Activated CD8-positive, alpha-beta T cell treated with anti-CD3 and anti-CD28 coated beads for 36 hours (primary cell): ENCODE measurements at regions not wholly inside any gene's neighbourhood (a gene's known extent, or its start where the extent isn't known, plus 50 kb on each side); places are given as distances from the start of the nearest gene placed in this dataset.

Experiments used
- ATAC-seq: fragments of 200-7000 bp; cut with Tn5 transposase; one replicate; pipeline ENCODE4 v1.10.0; 2021; ENCODE audit warnings: mild to moderate bottlenecking, moderate library complexity
- CTCF ChIA-PET: fragments of 350-600 bp; sonication (Branson Sonifier 250); formaldehyde crosslinking; loops from one replicate; lab custom pipeline; 2021; ENCODE audit warnings: antibody characterized with exemption; lab: Charles Lee
- POLR2A ChIA-PET: fragments of 350-600 bp; sonication (Branson Sonifier 250); formaldehyde crosslinking; loops from one replicate; lab custom pipeline; 2021; ENCODE audit warnings: antibody characterized with exemption; lab: Charles Lee
- DNase-seq: peaks from one replicate; pipeline ENCODE4 v3.0.0-alpha.2; 2020
- H3K27ac Mint-ChIP-seq: one replicate; pipeline ENCODE4 v1.8.0; 2021; ENCODE audit warnings: mild to moderate bottlenecking, mixed read lengths
- H3K27me3 Mint-ChIP-seq: one replicate; pipeline ENCODE4 v1.8.0; 2021; ENCODE audit warnings: mixed read lengths
- H3K36me3 Mint-ChIP-seq: one replicate; pipeline ENCODE4 v1.8.0; 2021; ENCODE audit warnings: low read depth, mixed read lengths
- H3K4me1 Mint-ChIP-seq: one replicate; pipeline ENCODE4 v1.8.0; 2021; ENCODE audit warnings: low read depth, mixed read lengths
- H3K4me3 Mint-ChIP-seq: one replicate; pipeline ENCODE4 v1.8.0; 2021; ENCODE audit warnings: mild to moderate bottlenecking, moderate library complexity, mixed read lengths
- H3K9me3 Mint-ChIP-seq: one replicate; pipeline ENCODE4 v1.8.0; 2021; ENCODE audit warnings: mixed read lengths
- CTCF ChIP-seq: fragments of 200-600 bp; IDR thresholded peaks from one replicate; pipeline ENCODE4 v1.8.0; 2022; ENCODE audit warnings: antibody characterized with exemption, mild to moderate bottlenecking
- intact Hi-C: fragments of 100-400 bp; cut with micrococcal nuclease; formaldehyde crosslinking; loops from one replicate; pipeline ENCODE4 v1.10.0; 2022

GRCh38 chr6:55669028-55669427 is 90.0 kb upstream of the HMGCLL1 start:
- H3K4me1 Mint-ChIP-seq = no peaks in the 10 kb centered on the region
- no peak for TF ChIP-seq CTCF
- no peak overlapping the region for H3K4me3 Mint-ChIP-seq
- H3K9me3 Mint-ChIP-seq = peaks cover 2% of the 10 kb centered on the region
- no peaks in the 10 kb centered on the region for H3K36me3 Mint-ChIP-seq
- no peaks in the 10 kb centered on the region for H3K27me3 Mint-ChIP-seq
- no peak for ATAC-seq
- H3K27ac Mint-ChIP-seq = no peak overlapping the region
- CTCF ChIA-PET = no interaction called here
- DNase-seq = no peak
- POLR2A ChIA-PET = no interaction called here
- intact Hi-C loops = no loop called here

- ChIA-PET POLR2A (no interaction called here), CTCF (interaction anchor here (1.2 kb wide), 1 partner anchor 9 kb away, joined by 3 read pairs; no protein-coding TSS in a partner anchor)
- Mint-ChIP-seq H3K27ac (no peak overlapping the region), H3K27me3 (no peaks in the 10 kb centered on the region), H3K9me3 (peaks cover 2% of the 10 kb centered on the region), H3K4me3 (no peak overlapping the region), H3K4me1 (no peaks in the 10 kb centered on the region), H3K36me3 (no peaks in the 10 kb centered on the region)
- ATAC-seq (no peak), DNase-seq (no peak)
- intact Hi-C loops = no loop called here
- TF ChIP-seq CTCF = no peak
Measured at GRCh38 chr6:55668591-55668990, 89.6 kb upstream of the HMGCLL1 start.

GRCh38 chr6:55667341-55667740 is 88.3 kb upstream of the HMGCLL1 start:
- intact Hi-C loops = no loop called here
- Mint-ChIP-seq H3K9me3 (peaks cover 8% of the 10 kb centered on the region), H3K4me3 (no peak overlapping the region), H3K27ac (no peak overlapping the region), H3K36me3 (no peaks in the 10 kb centered on the region), H3K27me3 (no peaks in the 10 kb centered on the region), H3K4me1 (no peaks in the 10 kb centered on the region)
- CTCF ChIA-PET = interaction anchor here (1.2 kb wide), 1 partner anchor 11 kb away, joined by 3 read pairs; no protein-coding TSS in a partner anchor
- ATAC-seq = no peak
- DNase-seq = no peak
- POLR2A ChIA-PET = no interaction called here
- TF ChIP-seq CTCF = no peak

GRCh38 chr6:55666606-55667225 is 87.7 kb upstream of the HMGCLL1 start:
- ATAC-seq = no peak
- no peaks in the 10 kb centered on the region for H3K4me1 Mint-ChIP-seq
- intact Hi-C loops = no loop called here
- no peak overlapping the region for H3K4me3 Mint-ChIP-seq
- no peaks in the 10 kb centered on the region for H3K27me3 Mint-ChIP-seq
- ChIA-PET POLR2A (no interaction called here), CTCF (no interaction called here)
- H3K27ac Mint-ChIP-seq = no peak overlapping the region
- no peak for TF ChIP-seq CTCF
- peaks cover 8% of the 10 kb centered on the region for H3K9me3 Mint-ChIP-seq
- no peak for DNase-seq
- H3K36me3 Mint-ChIP-seq = no peaks in the 10 kb centered on the region

GRCh38 chr6:55666037-55666436 is 87.0 kb upstream of the HMGCLL1 start:
- ChIA-PET POLR2A (no interaction called here), CTCF (no interaction called here)
- no peaks in the 10 kb centered on the region for H3K4me1 Mint-ChIP-seq
- no peak for TF ChIP-seq CTCF
- no peak overlapping the region for H3K4me3 Mint-ChIP-seq
- ATAC-seq = no peak
- no peak for DNase-seq
- no peak overlapping the region for H3K27ac Mint-ChIP-seq
- H3K9me3 Mint-ChIP-seq = peaks cover 11% of the 10 kb centered on the region
- intact Hi-C loops = no loop called here
- no peaks in the 10 kb centered on the region for H3K36me3 Mint-ChIP-seq
- no peaks in the 10 kb centered on the region for H3K27me3 Mint-ChIP-seq
